T follicular helper cell (primary cell): ENCODE measurements at regions not wholly inside any gene's neighbourhood (a gene's known extent, or its start where the extent isn't known, plus 50 kb on each side); places are given as distances from the start of the nearest gene placed in this dataset.
"Not testable (repeated sequence)": the region's sequence is repeated elsewhere in the genome, so short reads cannot be mapped to it uniquely, and the experiment has no call there.

ENCODE experiments used
- DNase-seq: peaks from one replicate; pipeline ENCODE4 v3.0.0-alpha.2; 2020; ENCODE audit warnings: low read depth

GRCh38 chr10:113469796-113470195, 83.1 kb upstream of the HABP2 start:
- no peak for DNase-seq

- DNase-seq: no peak
These were observed 82.2 kb upstream of the HABP2 start for GRCh38 chr10:113470372-113471240.

GRCh38 chr10:113471241-113471996, 81.4 kb upstream of the HABP2 start:
- DNase-seq: no peak

GRCh38 chr10:113473011-113473410, 79.8 kb upstream of the HABP2 start:
- no peak for DNase-seq

- DNase-seq: no peak
These were observed 79.0 kb upstream of the HABP2 start for GRCh38 chr10:113473851-113474250.

GRCh38 chr10:113474752-113475151, 78.1 kb upstream of the HABP2 start:
- no peak for DNase-seq

- DNase-seq: no peak
These were observed 77.5 kb upstream of the HABP2 start for GRCh38 chr10:113475381-113475807.

GRCh38 chr10:113476191-113476590, 76.7 kb upstream of the HABP2 start:
- no peak for DNase-seq

- no peak for DNase-seq
These were observed 76.2 kb upstream of the HABP2 start for GRCh38 chr10:113476673-113477072.

GRCh38 chr10:113477451-113477850, 75.4 kb upstream of the HABP2 start:
- DNase-seq: no peak

- DNase-seq: no peak
These were observed 73.3 kb upstream of the HABP2 start for GRCh38 chr10:113479346-113480080.

GRCh38 chr10:113480081-113480360, 72.8 kb upstream of the HABP2 start:
- no peak for DNase-seq

- DNase-seq: no peak
These were observed 71.9 kb upstream of the HABP2 start for GRCh38 chr10:113480851-113481502.

GRCh38 chr10:113484487-113484886, 68.4 kb upstream of the HABP2 start:
- no peak for DNase-seq

GRCh38 chr10:113485736-113486135, 67.1 kb upstream of the HABP2 start:
- DNase-seq: no peak

GRCh38 chr10:113486531-113486930, 66.3 kb upstream of the HABP2 start:
- no peak for DNase-seq

- no peak for DNase-seq
These were observed 65.7 kb upstream of the HABP2 start for GRCh38 chr10:113487154-113487553.

GRCh38 chr10:113488186-113488585, 64.7 kb upstream of the HABP2 start:
- DNase-seq: no peak

- not testable (repeated sequence) for DNase-seq
These were observed 63.3 kb upstream of the HABP2 start for GRCh38 chr10:113489522-113489921.

GRCh38 chr10:113491967-113492565, 60.8 kb upstream of the HABP2 start:
- DNase-seq: no peak

GRCh38 chr10:113493195-113493594, 59.7 kb upstream of the HABP2 start:
- DNase-seq: no peak

- no peak for DNase-seq
These were observed 59.0 kb upstream of the HABP2 start for GRCh38 chr10:113493882-113494301.
